ENCODE measurements at regions not wholly inside any gene's neighbourhood (a gene's known extent, or its start where the extent isn't known, plus 50 kb on each side); places are given as distances from the start of the nearest gene placed in this dataset.

DNA sequence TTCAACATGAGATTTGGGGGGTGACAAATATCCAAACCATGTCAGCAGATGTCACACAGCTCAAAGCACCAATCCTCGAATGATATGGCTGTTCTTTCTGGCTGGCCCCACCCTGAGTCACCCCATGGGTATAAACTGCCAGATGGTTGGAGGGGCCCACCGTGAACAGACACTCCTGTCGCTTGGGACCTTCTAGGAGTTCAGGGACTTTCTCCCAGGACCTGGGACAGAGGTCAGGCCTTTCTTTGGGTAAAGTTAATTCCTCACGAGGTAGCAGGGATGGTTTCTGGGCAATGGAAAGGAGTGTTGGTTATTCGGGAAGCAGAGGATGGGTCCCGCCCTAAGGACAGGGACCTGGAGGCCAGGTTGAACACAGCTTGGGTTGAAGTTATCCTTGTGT is 262.0 kb downstream of the ACTR3B start:
- no CpG with 5 or more reads among the region's 6 CpGs for WGBS, 2 donors (ENCODE audit: extremely low coverage in 2 of 2, insufficient read length in 2 of 2, insufficient replicate concordance in 1 of 2)
- Histone ChIP-seq H2BK15ac (ENCODE audit: low read length) (no peak overlapping the region), H3K4me3 (ENCODE audit: low read length in 2 of 2) (no peak overlapping the region), H3K36me3 (replicated peaks in 1 of 2; ENCODE audit: control insufficient read depth in 2 of 2, insufficient read depth in 2 of 2, low read length in 2 of 2) (no peaks in the 10 kb centered on the region), H2AFZ (ENCODE audit: low read length) (no peak overlapping the region), H3K4ac (ENCODE audit: low read length) (no peak overlapping the region), H3K18ac (ENCODE audit: low read length) (no peak overlapping the region), H2BK5ac (ENCODE audit: low read length) (no peak overlapping the region), H2AK5ac (ENCODE audit: low read depth, low read length) (no peak overlapping the region), H3K4me2 (ENCODE audit: insufficient read depth, low read length, poor library complexity, severe bottlenecking) (no peak overlapping the region), H3K4me1 (ENCODE audit: control insufficient read depth in 2 of 2, insufficient read depth in 1 of 2, low read depth in 1 of 2, low read length in 2 of 2) (peaks cover 4 to 8% of the 10 kb centered on the region in 2 donors), H4K8ac (ENCODE audit: low read depth, low read length) (no peak overlapping the region), H3K14ac (ENCODE audit: low read length) (no peak overlapping the region), H3K9me3 (replicated peaks in 1 of 2; ENCODE audit: control insufficient read depth in 2 of 2, insufficient read depth in 1 of 2, low read depth in 1 of 2, low read length in 2 of 2) (no peaks in the 10 kb centered on the region), H3K27ac (replicated peaks; ENCODE audit: low read length) (no peak overlapping the region), H3K9ac (ENCODE audit: low read depth, low read length, poor library complexity) (no peak overlapping the region), H2BK120ac (ENCODE audit: low read depth, low read length) (no peak overlapping the region), H3K27me3 (ENCODE audit: control insufficient read depth in 3 of 3, insufficient read depth in 3 of 3, low read depth in 1 of 3, low read length in 3 of 3) (peaks cover 0 to 4% (median 0%) of the 10 kb centered on the region in 3 experiments), H3K23ac (ENCODE audit: low read depth, low read length, poor library complexity) (no peak overlapping the region), H4K91ac (ENCODE audit: low read depth, low read length, poor library complexity) (no peak overlapping the region), H3K79me1 (ENCODE audit: low read depth, low read length) (no peaks in the 10 kb centered on the region), H2BK12ac (ENCODE audit: low read length) (no peak overlapping the region)
- no peak for DNase-seq (ENCODE audit: low spot score)

DNA sequence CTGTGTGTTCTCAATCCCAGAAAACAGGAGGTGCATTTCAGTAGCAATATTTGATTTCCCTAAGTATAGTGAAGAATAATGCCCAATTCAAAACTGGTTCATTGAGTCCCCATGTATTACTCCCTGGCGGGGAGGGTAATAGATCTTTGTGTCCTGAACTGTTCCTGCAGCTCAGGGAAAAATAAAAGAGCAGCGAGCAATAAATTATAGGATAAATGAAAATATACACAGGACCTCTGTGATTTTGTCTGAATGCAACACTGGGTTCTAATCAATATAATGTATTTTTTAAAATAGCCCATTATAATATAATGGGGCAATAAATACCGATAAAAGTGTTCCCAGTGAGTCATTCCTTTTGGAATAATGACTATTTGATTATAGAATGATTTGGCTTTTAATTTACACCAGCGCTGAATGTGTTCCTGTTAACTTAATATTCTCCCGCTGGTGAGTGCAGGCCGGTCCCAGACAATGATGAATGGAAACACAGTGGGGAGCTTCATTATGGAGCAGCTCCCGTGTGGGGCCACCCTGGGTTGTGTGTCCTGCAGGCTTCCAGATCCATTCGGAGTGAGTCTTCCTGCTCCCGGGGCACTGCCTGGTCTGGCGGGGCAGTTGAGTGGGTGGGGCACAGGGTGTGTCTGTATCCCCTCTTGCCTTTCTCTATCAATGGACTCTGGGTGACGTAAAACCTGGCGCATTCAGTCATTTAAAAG is 263.1 kb downstream of the ACTR3B start:
- Histone ChIP-seq H3K9ac (ENCODE audit: low read depth, low read length, poor library complexity) (no peak overlapping the region), H4K8ac (ENCODE audit: low read depth, low read length) (no peak overlapping the region)

DNA sequence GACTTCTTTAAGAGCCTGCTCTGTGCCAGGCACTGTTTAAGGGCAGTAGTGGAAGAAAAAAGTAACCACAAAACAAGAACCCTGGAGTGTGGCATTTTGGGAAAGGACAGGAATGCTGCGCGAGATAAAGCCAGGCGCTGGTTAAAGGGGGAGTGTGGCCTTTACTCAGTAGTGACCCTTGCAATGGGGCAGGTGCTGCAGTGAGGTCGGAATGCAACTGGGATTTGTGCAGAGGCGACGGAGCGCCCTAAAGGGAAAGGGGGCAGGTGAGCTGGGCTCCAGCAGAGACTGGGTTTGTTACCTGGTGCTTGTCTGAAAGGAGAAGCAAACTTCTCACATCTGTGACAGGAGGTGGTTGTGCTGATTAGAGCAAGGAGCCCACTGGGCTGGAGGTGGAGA is 263.6 kb downstream of the ACTR3B start:
- Histone ChIP-seq H2BK12ac (ENCODE audit: low read length) (no peak overlapping the region), H2AFZ (ENCODE audit: low read length) (no peak overlapping the region), H2BK5ac (ENCODE audit: low read length) (no peak overlapping the region), H3K36me3 (replicated peaks in 1 of 2; ENCODE audit: control insufficient read depth in 2 of 2, insufficient read depth in 2 of 2, low read length in 2 of 2) (no peaks in the 10 kb centered on the region), H3K18ac (ENCODE audit: low read length) (no peak overlapping the region), H3K4me1 (ENCODE audit: control insufficient read depth in 2 of 2, insufficient read depth in 1 of 2, low read depth in 1 of 2, low read length in 2 of 2) (peaks cover 4 to 8% of the 10 kb centered on the region in 2 donors), H3K4me3 (ENCODE audit: low read length in 2 of 2) (no peak overlapping the region), H3K4me2 (ENCODE audit: insufficient read depth, low read length, poor library complexity, severe bottlenecking) (no peak overlapping the region), H3K14ac (ENCODE audit: low read length) (no peak overlapping the region), H3K9me3 (replicated peaks in 1 of 2; ENCODE audit: control insufficient read depth in 2 of 2, insufficient read depth in 1 of 2, low read depth in 1 of 2, low read length in 2 of 2) (no peaks in the 10 kb centered on the region), H3K9ac (ENCODE audit: low read depth, low read length, poor library complexity) (no peak overlapping the region), H3K79me1 (ENCODE audit: low read depth, low read length) (no peaks in the 10 kb centered on the region), H3K27ac (replicated peaks; ENCODE audit: low read length) (no peak overlapping the region), H3K23ac (ENCODE audit: low read depth, low read length, poor library complexity) (no peak overlapping the region), H2BK120ac (ENCODE audit: low read depth, low read length) (no peak overlapping the region), H4K91ac (ENCODE audit: low read depth, low read length, poor library complexity) (no peak overlapping the region), H2BK15ac (ENCODE audit: low read length) (no peak overlapping the region), H3K27me3 (ENCODE audit: control insufficient read depth in 3 of 3, insufficient read depth in 3 of 3, low read depth in 1 of 3, low read length in 3 of 3) (peaks cover 0 to 4% (median 0%) of the 10 kb centered on the region in 3 experiments), H3K4ac (ENCODE audit: low read length) (no peak overlapping the region), H4K8ac (ENCODE audit: low read depth, low read length) (no peak overlapping the region), H2AK5ac (ENCODE audit: low read depth, low read length) (no peak overlapping the region)
- no CpG with 5 or more reads among the region's 7 CpGs for WGBS, 2 donors (ENCODE audit: extremely low coverage in 2 of 2, insufficient read length in 2 of 2, insufficient replicate concordance in 1 of 2)
- DNase-seq (ENCODE audit: low spot score): no peak

More for the DNA sequence above, 263.1 kb downstream of the ACTR3B start:
- no CpG with 5 or more reads among the region's 12 CpGs for WGBS, 2 donors (ENCODE audit: extremely low coverage in 2 of 2, insufficient read length in 2 of 2, insufficient replicate concordance in 1 of 2)
- Histone ChIP-seq H4K91ac (ENCODE audit: low read depth, low read length, poor library complexity) (no peak overlapping the region), H3K4ac (ENCODE audit: low read length) (no peak overlapping the region), H3K36me3 (replicated peaks in 1 of 2; ENCODE audit: control insufficient read depth in 2 of 2, insufficient read depth in 2 of 2, low read length in 2 of 2) (no peaks in the 10 kb centered on the region), H3K27ac (replicated peaks; ENCODE audit: low read length) (no peak overlapping the region), H3K79me1 (ENCODE audit: low read depth, low read length) (no peaks in the 10 kb centered on the region), H2BK120ac (ENCODE audit: low read depth, low read length) (no peak overlapping the region), H3K23ac (ENCODE audit: low read depth, low read length, poor library complexity) (no peak overlapping the region), H2AFZ (ENCODE audit: low read length) (no peak overlapping the region), H2BK5ac (ENCODE audit: low read length) (no peak overlapping the region), H3K4me2 (ENCODE audit: insufficient read depth, low read length, poor library complexity, severe bottlenecking) (no peak overlapping the region), H2BK15ac (ENCODE audit: low read length) (no peak overlapping the region), H3K9me3 (replicated peaks in 1 of 2; ENCODE audit: control insufficient read depth in 2 of 2, insufficient read depth in 1 of 2, low read depth in 1 of 2, low read length in 2 of 2) (no peaks in the 10 kb centered on the region), H2BK12ac (ENCODE audit: low read length) (no peak overlapping the region), H3K4me3 (ENCODE audit: low read length in 2 of 2) (no peak overlapping the region), H3K27me3 (ENCODE audit: control insufficient read depth in 3 of 3, insufficient read depth in 3 of 3, low read depth in 1 of 3, low read length in 3 of 3) (peaks cover 0 to 4% (median 0%) of the 10 kb centered on the region in 3 experiments), H3K4me1 (ENCODE audit: control insufficient read depth in 2 of 2, insufficient read depth in 1 of 2, low read depth in 1 of 2, low read length in 2 of 2) (peaks cover 4 to 8% of the 10 kb centered on the region in 2 donors), H3K18ac (ENCODE audit: low read length) (no peak overlapping the region), H2AK5ac (ENCODE audit: low read depth, low read length) (no peak overlapping the region), H3K14ac (ENCODE audit: low read length) (no peak overlapping the region)
- DNase-seq (ENCODE audit: low spot score): no peak

DNA sequence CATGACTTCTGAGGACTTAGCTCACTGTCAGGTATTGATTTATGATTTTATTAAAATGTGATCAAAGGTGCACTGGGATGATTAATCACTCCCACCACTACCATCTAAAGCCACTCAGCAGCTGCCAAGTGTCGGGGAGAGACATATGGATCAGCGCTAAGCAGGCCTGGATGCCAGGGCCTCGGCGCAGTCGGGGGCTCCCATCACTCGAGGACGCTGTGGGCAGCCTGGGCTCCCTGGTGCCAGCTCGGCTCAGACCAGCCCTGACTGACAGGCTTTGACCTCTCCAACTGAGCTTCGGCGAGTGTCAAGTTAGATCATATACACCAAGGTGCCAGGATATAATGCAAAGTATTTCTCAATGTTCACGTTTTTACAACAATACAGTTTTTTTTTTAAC is 267.7 kb downstream of the ACTR3B start:
- no CpG with 5 or more reads among the region's 11 CpGs for WGBS, 2 donors (ENCODE audit: extremely low coverage in 2 of 2, insufficient read length in 2 of 2, insufficient replicate concordance in 1 of 2)

More for the DNA sequence above, 267.7 kb downstream of the ACTR3B start:
- Histone ChIP-seq H3K23ac (ENCODE audit: low read depth, low read length, poor library complexity) (no peak overlapping the region), H3K4ac (ENCODE audit: low read length) (no peak overlapping the region), H4K91ac (ENCODE audit: low read depth, low read length, poor library complexity) (no peak overlapping the region), H2AK5ac (ENCODE audit: low read depth, low read length) (no peak overlapping the region), H3K9me3 (replicated peaks in 1 of 2; ENCODE audit: control insufficient read depth in 2 of 2, insufficient read depth in 1 of 2, low read depth in 1 of 2, low read length in 2 of 2) (no peaks in the 10 kb centered on the region), H3K36me3 (replicated peaks in 1 of 2; ENCODE audit: control insufficient read depth in 2 of 2, insufficient read depth in 2 of 2, low read length in 2 of 2) (no peaks in the 10 kb centered on the region), H3K4me3 (ENCODE audit: low read length in 2 of 2) (no peak overlapping the region), H4K8ac (ENCODE audit: low read depth, low read length) (no peak overlapping the region), H3K14ac (ENCODE audit: low read length) (no peak overlapping the region), H3K18ac (ENCODE audit: low read length) (peak overlapping the region; percentile 77), H2BK5ac (ENCODE audit: low read length) (no peak overlapping the region), H2BK12ac (ENCODE audit: low read length) (no peak overlapping the region), H3K4me2 (ENCODE audit: insufficient read depth, low read length, poor library complexity, severe bottlenecking) (no peak overlapping the region), H3K27ac (replicated peaks; ENCODE audit: low read length) (no peak overlapping the region), H2BK15ac (ENCODE audit: low read length) (no peak overlapping the region), H2BK120ac (ENCODE audit: low read depth, low read length) (no peak overlapping the region), H3K4me1 (ENCODE audit: control insufficient read depth in 2 of 2, insufficient read depth in 1 of 2, low read depth in 1 of 2, low read length in 2 of 2) (peaks cover 4 to 8% of the 10 kb centered on the region in 2 donors), H3K27me3 (ENCODE audit: control insufficient read depth in 3 of 3, insufficient read depth in 3 of 3, low read depth in 1 of 3, low read length in 3 of 3) (peaks cover 0 to 4% (median 0%) of the 10 kb centered on the region in 3 experiments), H3K79me1 (ENCODE audit: low read depth, low read length) (no peaks in the 10 kb centered on the region), H3K9ac (ENCODE audit: low read depth, low read length, poor library complexity) (peak overlapping the region; percentile 24), H2AFZ (ENCODE audit: low read length) (no peak overlapping the region)
- DNase-seq (ENCODE audit: low spot score): no peak

All from neuronal stem cell (in vitro differentiated cells).